GM12873 (cell line): ENCODE measurements at regions not wholly inside any gene's neighbourhood (a gene's known extent, or its start where the extent isn't known, plus 50 kb on each side); places are given as distances from the start of the nearest gene placed in this dataset.

Experiments used
- TF ChIP-seq, protein P1 (sequence below): IDR thresholded peaks from 2 replicates; pipeline ENCODE4 v1.5.1; 2012; ENCODE audit warnings: low read depth, mild to moderate bottlenecking, moderate library complexity, low read length, control low read depth; ENCODE audit not compliant: insufficient read depth; ENCODE audit errors: missing control alignments

GRCh38 chr20:63105211-63106107, 98.7 kb upstream of the BHLHE23 start:
- TF ChIP-seq, protein P1, sequence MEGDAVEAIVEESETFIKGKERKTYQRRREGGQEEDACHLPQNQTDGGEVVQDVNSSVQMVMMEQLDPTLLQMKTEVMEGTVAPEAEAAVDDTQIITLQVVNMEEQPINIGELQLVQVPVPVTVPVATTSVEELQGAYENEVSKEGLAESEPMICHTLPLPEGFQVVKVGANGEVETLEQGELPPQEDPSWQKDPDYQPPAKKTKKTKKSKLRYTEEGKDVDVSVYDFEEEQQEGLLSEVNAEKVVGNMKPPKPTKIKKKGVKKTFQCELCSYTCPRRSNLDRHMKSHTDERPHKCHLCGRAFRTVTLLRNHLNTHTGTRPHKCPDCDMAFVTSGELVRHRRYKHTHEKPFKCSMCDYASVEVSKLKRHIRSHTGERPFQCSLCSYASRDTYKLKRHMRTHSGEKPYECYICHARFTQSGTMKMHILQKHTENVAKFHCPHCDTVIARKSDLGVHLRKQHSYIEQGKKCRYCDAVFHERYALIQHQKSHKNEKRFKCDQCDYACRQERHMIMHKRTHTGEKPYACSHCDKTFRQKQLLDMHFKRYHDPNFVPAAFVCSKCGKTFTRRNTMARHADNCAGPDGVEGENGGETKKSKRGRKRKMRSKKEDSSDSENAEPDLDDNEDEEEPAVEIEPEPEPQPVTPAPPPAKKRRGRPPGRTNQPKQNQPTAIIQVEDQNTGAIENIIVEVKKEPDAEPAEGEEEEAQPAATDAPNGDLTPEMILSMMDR: no peak

GRCh38 chr20:63104312-63105181, 97.8 kb upstream of the BHLHE23 start:
- TF ChIP-seq, protein P1: no peak

GRCh38 chr20:63103402-63104311, 96.9 kb upstream of the BHLHE23 start:
- TF ChIP-seq, protein P1: no peak

GRCh38 chr20:63102721-63103375, 96.1 kb upstream of the BHLHE23 start:
- TF ChIP-seq, protein P1: no peak

DNA sequence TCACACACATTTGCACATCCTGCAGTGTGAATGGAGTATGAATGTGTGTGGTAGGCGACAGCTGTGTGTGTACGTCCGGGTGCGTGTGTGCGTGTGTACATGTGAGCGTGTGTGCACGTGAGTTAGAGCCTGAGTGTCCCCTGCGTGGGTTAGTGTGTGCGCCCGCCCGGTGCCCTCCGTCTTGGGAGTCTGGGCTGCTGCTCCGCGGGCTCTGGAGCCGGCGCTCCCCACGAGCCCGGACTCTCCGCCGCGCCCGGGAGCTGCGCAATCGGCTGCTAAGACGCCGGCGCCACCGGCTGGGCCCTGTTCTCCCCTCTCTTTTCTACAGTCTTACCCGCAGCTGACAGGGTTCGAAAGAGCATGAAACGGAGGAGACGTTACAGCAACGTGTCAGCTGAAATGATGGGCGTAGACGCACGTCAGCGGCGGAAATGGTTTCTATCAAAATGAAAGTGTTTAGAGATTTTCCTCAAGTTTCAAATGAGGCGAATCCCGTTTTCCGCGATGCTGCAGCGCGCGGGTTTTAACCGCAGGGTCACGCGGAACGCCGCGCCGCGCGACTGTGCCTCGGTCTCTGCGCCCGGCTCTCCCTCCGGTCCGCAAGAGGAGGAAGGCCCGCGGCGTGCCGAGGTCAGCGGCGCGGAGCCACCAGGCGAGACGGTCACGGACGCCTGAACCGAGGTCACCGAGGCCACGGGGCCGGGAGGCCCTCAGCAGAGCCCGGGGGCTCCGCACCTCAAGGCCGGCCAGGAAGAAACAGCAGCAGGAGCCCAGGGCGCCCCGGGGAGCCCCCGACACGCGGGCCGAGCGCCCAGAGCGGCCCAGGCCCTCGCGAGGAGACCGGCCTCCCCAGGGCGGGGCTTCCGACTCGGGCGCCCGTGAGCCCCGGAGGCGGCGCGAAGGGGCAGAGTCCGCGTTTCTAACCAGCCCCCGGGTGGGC, 95.3 kb upstream of the BHLHE23 start:
- TF ChIP-seq, protein P1: no peak
